GM12891 (cell line): ENCODE measurements at regions not wholly inside any gene's neighbourhood (a gene's known extent, or its start where the extent isn't known, plus 50 kb on each side); places are given as distances from the start of the nearest gene placed in this dataset.

Source experiments
- DNase-seq: peaks from one replicate; pipeline ENCODE4 v3.0.0; 2011; ENCODE audit warnings: low spot score; ENCODE audit not compliant: insufficient read length
- FAIRE-seq: peaks from 2 replicates; lab custom pipeline; 2011; peaks lifted over from hg19 to GRCh38; lab: Jason Lieb, UNC
- PAX5 ChIP-seq: IDR thresholded peaks from 2 replicates; pipeline ENCODE4 v1.6.1; 2011; ENCODE audit warnings: low read length, moderate library complexity, mild to moderate bottlenecking; ENCODE audit not compliant: insufficient read depth, severe bottlenecking
- POLR2A ChIP-seq: IDR thresholded peaks from 2 replicates; pipeline ENCODE4 v1.6.1; 2011; ENCODE audit warnings: low read depth, low read length, control low read depth
- POLR2AphosphoS5 ChIP-seq: IDR thresholded peaks from 2 replicates; pipeline ENCODE4 v1.6.1; 2011; ENCODE audit warnings: low read depth, low read length, control low read depth
- POU2F2 ChIP-seq: IDR thresholded peaks from 2 replicates; pipeline ENCODE4 v1.6.1; 2011; ENCODE audit warnings: low read depth, mild to moderate bottlenecking, control low read depth, low read length, moderate library complexity
- SPI1 ChIP-seq: IDR thresholded peaks from 2 replicates; pipeline ENCODE4 v1.6.1; 2011; ENCODE audit warnings: low read depth, low read length, control low read depth
- TAF1 ChIP-seq: IDR thresholded peaks from 2 replicates; pipeline ENCODE4 v1.6.1; 2011; ENCODE audit warnings: low read depth, low read length, control low read depth

- FAIRE-seq (no peak), DNase-seq (no peak)
- TF ChIP-seq TAF1 (no peak), SPI1 (no peak), POLR2A (no peak), PAX5 (no peak), POLR2AphosphoS5 (no peak), POU2F2 (no peak)
These were observed 372.2 kb upstream of the SMIM21 start for GRCh38 chr18:75799449-75800330.

GRCh38 chr18:75797046-75797445, 369.5 kb upstream of the SMIM21 start:
- DNase-seq (no peak), FAIRE-seq (no peak)
- TF ChIP-seq POU2F2 = no peak
- TF ChIP-seq POLR2A = no peak
- TF ChIP-seq TAF1 = no peak
- no peak for TF ChIP-seq SPI1

- DNase-seq (no peak), FAIRE-seq (no peak)
- TF ChIP-seq POLR2A = no peak
- no peak for TF ChIP-seq PAX5
- no peak for TF ChIP-seq POU2F2
- TF ChIP-seq SPI1 = no peak
- no peak for TF ChIP-seq TAF1
- no peak for TF ChIP-seq POLR2AphosphoS5
These were observed 363.3 kb upstream of the SMIM21 start for GRCh38 chr18:75790796-75791195.

GRCh38 chr18:75790111-75790510, 362.6 kb upstream of the SMIM21 start:
- TF ChIP-seq SPI1 = no peak
- no peak for TF ChIP-seq POLR2AphosphoS5
- no peak for TF ChIP-seq POU2F2
- no peak for TF ChIP-seq POLR2A
- no peak for TF ChIP-seq TAF1
- TF ChIP-seq PAX5 = no peak
- FAIRE-seq (no peak), DNase-seq (no peak)

GRCh38 chr18:75785834-75786233, 358.3 kb upstream of the SMIM21 start:
- TF ChIP-seq SPI1 (no peak), TAF1 (no peak), POU2F2 (no peak)
- DNase-seq (no peak), FAIRE-seq (no peak)

- no peak for DNase-seq
- TF ChIP-seq POLR2A = no peak
- no peak for TF ChIP-seq POU2F2
- TF ChIP-seq POLR2AphosphoS5 = no peak
- no peak for TF ChIP-seq TAF1
- TF ChIP-seq PAX5 = no peak
- TF ChIP-seq SPI1 = no peak
- no peak for FAIRE-seq
These were observed 357.7 kb upstream of the SMIM21 start for GRCh38 chr18:75785206-75785605.

- DNase-seq = no peak
- TF ChIP-seq POLR2A = no peak
- no peak for TF ChIP-seq SPI1
- FAIRE-seq = no peak
These were observed 356.9 kb upstream of the SMIM21 start for GRCh38 chr18:75784390-75784789.

- FAIRE-seq (no peak), DNase-seq (no peak)
These were observed 356.2 kb upstream of the SMIM21 start for GRCh38 chr18:75783566-75784281.

GRCh38 chr18:75782826-75783225, 355.3 kb upstream of the SMIM21 start:
- DNase-seq = no peak

More at GRCh38 chr18:75783566-75784281, 356.2 kb upstream of the SMIM21 start:
- TF ChIP-seq POLR2AphosphoS5 (no peak), TAF1 (no peak), POU2F2 (no peak), SPI1 (no peak), POLR2A (no peak), PAX5 (no peak)

GRCh38 chr18:75782204-75782603, 354.7 kb upstream of the SMIM21 start:
- DNase-seq = no peak
- TF ChIP-seq POLR2A (no peak), PAX5 (no peak), SPI1 (no peak), TAF1 (no peak), POU2F2 (no peak), POLR2AphosphoS5 (no peak)
- no peak for FAIRE-seq

More at GRCh38 chr18:75782826-75783225, 355.3 kb upstream of the SMIM21 start:
- no peak for TF ChIP-seq SPI1
- TF ChIP-seq POLR2A = no peak
- TF ChIP-seq POLR2AphosphoS5 = no peak
- TF ChIP-seq PAX5 = no peak
- no peak for TF ChIP-seq TAF1
- FAIRE-seq = no peak
